ENCODE measurements at regions not wholly inside any gene's neighbourhood (a gene's known extent, or its start where the extent isn't known, plus 50 kb on each side); places are given as distances from the start of the nearest gene placed in this dataset.

DNA sequence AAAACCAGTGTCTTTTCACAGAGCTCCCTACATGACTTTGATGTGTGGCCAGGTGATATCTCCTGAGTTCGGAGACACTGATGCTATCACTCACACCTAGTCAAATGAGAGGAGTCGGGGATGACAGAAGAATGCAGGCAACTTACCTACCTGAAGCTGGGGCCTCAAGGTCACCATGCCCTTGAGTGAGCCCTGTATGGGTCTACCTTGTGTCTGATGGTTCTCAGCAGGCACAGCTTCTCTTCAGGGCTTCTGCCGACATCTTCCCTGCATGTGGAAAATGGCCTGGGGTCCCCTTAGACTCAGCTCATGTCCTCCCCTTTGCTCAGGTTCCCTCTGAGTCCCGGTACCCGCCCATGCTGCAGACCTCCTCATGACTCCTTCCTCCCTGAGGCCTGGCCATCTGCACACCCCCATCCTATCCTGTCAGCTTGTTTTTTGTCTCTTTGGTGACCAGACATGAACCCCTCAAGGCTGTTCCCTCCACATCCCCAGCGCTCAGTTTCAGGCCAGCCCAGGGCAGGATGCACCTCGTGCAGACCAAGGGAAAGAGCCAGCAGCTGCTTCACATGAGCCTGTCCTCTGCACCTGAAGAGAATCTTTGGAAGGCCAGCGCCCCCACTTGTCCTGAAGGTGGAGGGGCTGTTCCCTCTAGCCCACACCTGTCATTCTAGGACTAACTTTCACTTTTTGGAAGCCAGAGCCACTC lies 74.6 kb upstream of the GDF10 start:
- TF ChIP-seq, protein P1, sequence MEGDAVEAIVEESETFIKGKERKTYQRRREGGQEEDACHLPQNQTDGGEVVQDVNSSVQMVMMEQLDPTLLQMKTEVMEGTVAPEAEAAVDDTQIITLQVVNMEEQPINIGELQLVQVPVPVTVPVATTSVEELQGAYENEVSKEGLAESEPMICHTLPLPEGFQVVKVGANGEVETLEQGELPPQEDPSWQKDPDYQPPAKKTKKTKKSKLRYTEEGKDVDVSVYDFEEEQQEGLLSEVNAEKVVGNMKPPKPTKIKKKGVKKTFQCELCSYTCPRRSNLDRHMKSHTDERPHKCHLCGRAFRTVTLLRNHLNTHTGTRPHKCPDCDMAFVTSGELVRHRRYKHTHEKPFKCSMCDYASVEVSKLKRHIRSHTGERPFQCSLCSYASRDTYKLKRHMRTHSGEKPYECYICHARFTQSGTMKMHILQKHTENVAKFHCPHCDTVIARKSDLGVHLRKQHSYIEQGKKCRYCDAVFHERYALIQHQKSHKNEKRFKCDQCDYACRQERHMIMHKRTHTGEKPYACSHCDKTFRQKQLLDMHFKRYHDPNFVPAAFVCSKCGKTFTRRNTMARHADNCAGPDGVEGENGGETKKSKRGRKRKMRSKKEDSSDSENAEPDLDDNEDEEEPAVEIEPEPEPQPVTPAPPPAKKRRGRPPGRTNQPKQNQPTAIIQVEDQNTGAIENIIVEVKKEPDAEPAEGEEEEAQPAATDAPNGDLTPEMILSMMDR (IDR thresholded peaks at IDR 0.05) = no peak
- no peak for TF ChIP-seq POLR2A (IDR thresholded peaks at IDR 0.05)

Measured in lower leg skin (tissue), 3 donors.